GM18861 (cell line): ENCODE measurements at regions not wholly inside any gene's neighbourhood (a gene's known extent, or its start where the extent isn't known, plus 50 kb on each side); places are given as distances from the start of the nearest gene placed in this dataset.

Experiments used
- ATAC-seq: cut with Tn5 transposase; IDR thresholded peaks from one replicate; pipeline ENCODE4 v1.9.1; 2021; ENCODE audit not compliant: unreplicated experiment

- no peak for ATAC-seq
Measured at GRCh38 chrX:149161435-149162088, 343.5 kb downstream of the IDS start.

- no peak for ATAC-seq
Measured at GRCh38 chrX:149157976-149158375, 347.1 kb downstream of the IDS start.

DNA sequence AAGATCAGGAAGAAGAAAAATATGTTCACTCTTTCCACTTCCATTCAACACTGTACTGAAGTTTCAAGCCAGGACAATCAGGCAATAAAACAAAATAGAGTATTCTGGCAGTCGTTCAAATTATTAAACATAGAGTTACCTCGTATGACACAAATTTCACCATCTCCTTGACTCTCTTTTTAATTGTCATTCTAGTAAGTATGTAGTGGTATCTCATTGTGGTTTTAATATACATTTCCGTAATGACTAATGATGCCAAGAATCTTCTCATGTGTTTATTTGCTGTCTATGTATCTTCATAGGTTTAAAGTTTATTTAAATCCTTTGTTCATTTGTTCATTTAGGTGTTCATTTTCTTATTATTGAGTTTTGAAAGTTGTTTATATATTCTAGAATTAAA is 352.2 kb downstream of the IDS start:
- no peak for ATAC-seq

DNA sequence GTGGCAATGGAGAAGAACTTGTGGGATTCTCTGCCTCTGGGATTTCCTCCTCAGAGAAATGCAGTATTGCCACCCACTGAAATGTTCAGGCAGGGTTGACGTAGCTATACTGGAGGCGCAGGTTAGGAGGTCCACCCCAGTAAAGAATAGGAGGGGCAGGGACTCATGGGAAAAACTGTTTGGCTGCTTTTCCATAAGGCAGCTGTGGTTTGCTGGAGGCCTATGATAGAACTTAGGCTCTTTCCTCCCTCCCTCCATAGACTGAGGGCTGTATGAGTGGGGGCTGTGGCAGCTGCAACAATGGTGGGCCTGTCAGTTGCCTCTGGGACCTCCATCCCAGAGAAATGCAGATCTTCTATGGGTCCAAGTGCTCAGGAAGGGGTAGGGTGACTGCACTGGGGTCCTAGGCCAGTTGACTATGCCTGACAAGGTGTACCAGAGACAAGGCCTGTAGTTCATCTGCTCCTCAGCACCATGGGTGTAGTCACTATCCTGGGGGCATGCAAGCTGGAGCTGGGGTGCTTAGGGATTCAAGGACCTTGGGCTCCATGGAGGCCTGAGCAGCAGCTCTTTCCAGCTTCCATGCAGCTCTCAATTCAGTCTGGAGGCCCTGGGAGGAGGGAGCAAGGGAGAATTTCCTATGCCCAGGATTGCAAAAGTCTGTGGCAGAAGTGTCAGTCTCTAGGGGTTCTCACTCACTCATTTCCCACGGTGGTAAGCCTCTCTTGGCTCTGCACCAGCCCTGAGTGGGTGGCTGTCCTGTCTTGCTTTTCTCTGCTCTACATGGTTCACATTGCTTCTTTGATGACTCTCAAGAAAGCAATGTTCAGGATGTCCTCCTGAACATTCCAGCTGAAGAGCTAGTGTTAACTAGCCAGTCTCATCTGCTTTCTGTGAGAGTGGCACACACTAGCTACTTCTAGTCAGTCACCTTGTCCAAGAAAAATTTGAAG is 353.0 kb downstream of the IDS start:
- ATAC-seq: no peak

DNA sequence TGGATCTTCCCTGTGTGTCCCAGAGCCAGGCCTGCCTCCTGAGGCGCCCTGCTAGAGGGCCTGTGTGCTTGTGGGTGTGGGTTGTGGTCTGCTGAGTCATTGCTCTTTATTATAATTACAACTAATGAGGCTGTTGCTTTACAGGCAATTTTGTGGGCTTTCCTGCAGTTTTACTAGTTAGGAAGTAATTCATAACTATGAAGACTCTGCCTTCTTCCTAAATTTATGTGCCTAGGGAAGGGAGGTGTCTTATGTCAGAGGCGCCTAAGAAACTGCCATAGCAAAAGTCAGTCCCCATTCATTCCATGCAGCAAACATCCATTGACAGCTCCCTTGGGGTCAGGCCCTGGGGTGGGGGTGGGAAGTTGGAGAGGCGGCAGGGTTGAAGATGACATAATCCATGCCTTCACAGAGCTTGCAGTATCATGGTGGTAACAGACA is 359.2 kb downstream of the IDS start:
- ATAC-seq: no peak

DNA sequence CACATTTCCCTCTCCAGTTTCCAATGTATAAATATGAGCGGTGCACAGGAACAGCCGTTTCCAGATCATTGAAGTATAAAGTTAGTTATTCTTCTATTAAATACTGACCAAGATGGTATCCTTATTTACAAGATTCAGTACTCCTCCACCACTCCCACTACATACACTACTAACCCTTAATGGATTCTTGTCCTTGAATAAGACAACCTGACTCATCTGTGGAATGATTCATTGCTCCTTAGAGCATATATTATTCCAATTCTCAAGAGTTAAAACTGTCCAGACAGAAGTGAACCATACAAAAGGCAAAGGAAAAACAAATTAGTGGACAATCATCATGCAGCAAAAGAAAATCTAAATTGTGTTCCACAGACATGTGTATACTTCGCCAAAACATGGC is 373.3 kb downstream of the IDS start:
- ATAC-seq: no peak

DNA sequence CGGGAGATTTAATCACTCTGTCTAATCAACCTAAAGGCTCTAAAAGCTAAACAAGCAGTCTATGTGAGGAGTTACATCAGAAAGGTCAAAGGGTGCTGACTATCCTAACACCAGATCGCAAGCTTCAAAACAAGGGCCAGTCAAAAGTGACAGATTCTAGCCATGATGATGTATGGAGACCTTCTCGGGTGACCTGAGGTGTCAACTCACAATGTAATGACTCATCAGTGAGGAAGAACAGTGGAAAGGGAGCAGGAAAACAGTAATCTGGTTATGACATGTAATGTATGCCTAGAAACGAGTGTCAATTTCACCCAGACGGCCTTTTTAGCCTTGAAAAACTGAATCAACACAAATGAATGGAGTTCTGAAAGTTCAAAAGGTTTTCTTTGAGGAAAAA is 375.3 kb downstream of the IDS start:
- no peak for ATAC-seq

DNA sequence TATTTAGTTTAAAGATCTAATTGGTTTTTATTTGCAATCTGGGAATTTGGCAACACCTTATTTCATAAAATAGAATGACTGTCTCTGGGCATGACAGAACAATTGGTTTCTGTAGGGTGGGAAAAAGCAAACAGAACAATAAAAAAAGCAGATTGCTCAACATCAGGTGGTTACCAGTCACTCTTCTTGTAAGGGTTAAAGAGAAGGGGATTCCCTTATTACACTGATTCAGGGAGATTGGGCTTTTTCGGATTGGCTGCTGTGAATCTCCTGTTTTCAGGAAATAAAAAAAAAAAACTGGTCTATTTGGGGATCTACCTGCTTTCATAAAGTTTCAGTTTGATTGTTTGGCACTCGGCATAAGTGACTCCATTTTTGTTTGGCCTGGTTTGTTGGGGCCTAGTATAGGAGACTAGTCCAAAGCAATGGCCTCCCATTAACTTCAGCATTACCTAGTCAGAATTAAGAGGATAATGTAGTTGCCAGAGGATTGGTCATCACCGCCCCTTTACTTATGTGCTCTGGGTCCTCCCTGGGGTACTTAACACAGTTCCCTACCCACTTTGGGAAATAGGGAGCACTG is 380.5 kb downstream of the IDS start:
- no peak for ATAC-seq

DNA sequence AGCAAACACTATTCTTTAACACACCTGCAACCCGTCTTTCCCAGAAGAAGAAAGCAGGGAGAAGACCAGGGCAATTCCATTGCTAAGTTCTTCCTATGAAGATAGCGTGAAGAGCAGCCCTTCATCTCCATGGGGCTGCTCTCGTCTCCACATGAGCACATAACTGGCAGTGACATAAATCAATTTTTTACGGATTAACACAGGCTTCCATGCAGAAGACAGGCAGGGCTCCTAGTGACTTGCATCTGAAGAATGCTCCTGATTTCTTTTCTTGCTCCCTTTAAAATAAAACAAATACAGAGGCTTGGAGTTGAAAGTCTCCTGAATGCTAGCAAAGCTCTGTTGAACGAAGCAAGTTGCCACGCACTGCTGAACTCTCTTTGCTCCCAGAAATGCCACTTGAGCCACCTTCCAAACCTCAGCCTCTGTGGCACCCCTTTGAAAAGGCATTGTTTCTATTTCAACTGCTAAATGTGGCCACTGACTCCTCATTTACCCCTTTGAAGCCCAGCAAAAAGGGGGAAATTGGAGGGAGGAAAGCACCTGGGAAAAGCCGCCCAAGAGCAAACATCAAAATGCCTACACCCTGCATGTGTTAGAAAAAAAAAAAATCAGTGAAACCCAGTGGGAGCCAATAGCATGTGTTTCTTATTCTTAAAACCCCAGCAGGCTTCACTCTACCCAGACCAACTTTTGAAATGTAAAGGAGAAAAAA is 383.7 kb downstream of the IDS start:
- no peak for ATAC-seq

- no peak for ATAC-seq
Measured at GRCh38 chrX:149120459-149120858, 384.6 kb downstream of the IDS start.

GRCh38 chrX:149114874-149115273 is 390.2 kb downstream of the IDS start:
- ATAC-seq: no peak

DNA sequence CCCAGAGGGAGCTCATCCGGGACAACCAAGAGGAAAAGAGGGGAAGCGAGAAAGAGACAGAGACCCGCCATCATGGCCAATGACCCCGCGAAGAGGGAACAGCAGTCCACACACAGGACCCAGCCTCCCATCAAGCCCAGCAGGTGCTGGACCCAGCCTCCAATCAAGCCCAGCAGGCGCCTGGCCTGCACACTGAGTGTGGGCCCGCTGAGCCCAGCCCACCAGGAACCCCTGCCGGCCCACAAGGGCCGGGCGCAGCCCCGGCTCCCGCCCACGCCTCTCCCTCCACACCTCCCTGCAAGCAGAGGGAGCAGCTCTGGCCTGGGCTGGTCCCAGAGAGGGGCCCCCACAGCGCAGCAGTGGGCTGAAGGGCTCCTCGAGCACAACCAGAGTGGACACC is 391.1 kb downstream of the IDS start:
- no peak for ATAC-seq

GRCh38 chrX:149097786-149098185 is 407.3 kb downstream of the IDS start:
- no peak for ATAC-seq

GRCh38 chrX:149092179-149092578 is 412.9 kb downstream of the IDS start:
- ATAC-seq: no peak

- no peak for ATAC-seq
Measured at GRCh38 chrX:149079805-149080406, 425.2 kb downstream of the IDS start.

- no peak for ATAC-seq
Measured at GRCh38 chrX:149074398-149074797, 430.7 kb downstream of the IDS start.

GRCh38 chrX:149073479-149073878 is 431.6 kb downstream of the IDS start:
- ATAC-seq: no peak

GRCh38 chrX:149069899-149070298 is 435.2 kb downstream of the IDS start:
- no peak for ATAC-seq

DNA sequence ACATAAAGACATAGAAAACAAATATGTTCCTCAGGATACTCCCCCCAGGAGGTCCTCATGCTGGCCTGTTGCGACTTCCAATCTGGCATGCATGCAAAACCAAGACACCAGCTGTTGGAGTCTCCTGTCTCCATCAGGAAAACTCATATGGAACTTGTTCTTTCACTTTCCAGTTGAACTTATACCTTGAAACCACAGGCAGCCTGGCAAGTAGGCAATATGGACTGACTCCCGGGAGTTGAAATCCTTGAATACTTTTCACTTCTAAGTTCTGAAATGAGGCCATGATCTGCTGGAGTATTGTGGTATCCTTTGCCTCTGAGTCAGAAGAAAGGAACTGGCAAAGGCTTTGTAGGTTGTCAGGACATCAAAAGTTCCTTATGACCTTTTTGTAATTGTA is 444.2 kb downstream of the IDS start:
- ATAC-seq: no peak
